AG04449 (cell line): ENCODE measurements at regions not wholly inside any gene's neighbourhood (a gene's known extent, or its start where the extent isn't known, plus 50 kb on each side); places are given as distances from the start of the nearest gene placed in this dataset.
"Not testable (repeated sequence)": the region's sequence is repeated elsewhere in the genome, so short reads cannot be mapped to it uniquely, and the experiment has no call there.

Experiments
- CTCF ChIA-PET: fragments of 350-600 bp; formaldehyde crosslinking; extraction: SDS; loops from one replicate; lab custom pipeline; 2021; ENCODE audit warnings: antibody characterized with exemption; lab: Yijun Ruan, JAX
- POLR2A ChIA-PET: fragments of 400-600, 350-600 bp; formaldehyde crosslinking; extraction: SDS; loops from one replicate; lab custom pipeline; 2020; ENCODE audit warnings: antibody characterized with exemption, inconsistent platforms; lab: Yijun Ruan, JAX
- DNase-seq: peaks from one replicate; pipeline ENCODE4 v3.0.0-alpha.2; 2010; ENCODE audit warnings: low read depth, low spot score
- H3K4me3 ChIP-seq: 2 replicates; pipeline ENCODE4 v1.5.1; 2011; ENCODE audit warnings: low read depth, mild to moderate bottlenecking, control low read depth, low read length
- TF ChIP-seq, protein P1 (sequence below): IDR thresholded peaks from one replicate; pipeline ENCODE4 v1.5.1; 2011; ENCODE audit warnings: mild to moderate bottlenecking, moderate library complexity, low read length, control low read depth, inconsistent platforms; ENCODE audit not compliant: insufficient read depth; ENCODE audit errors: missing control alignments

DNA sequence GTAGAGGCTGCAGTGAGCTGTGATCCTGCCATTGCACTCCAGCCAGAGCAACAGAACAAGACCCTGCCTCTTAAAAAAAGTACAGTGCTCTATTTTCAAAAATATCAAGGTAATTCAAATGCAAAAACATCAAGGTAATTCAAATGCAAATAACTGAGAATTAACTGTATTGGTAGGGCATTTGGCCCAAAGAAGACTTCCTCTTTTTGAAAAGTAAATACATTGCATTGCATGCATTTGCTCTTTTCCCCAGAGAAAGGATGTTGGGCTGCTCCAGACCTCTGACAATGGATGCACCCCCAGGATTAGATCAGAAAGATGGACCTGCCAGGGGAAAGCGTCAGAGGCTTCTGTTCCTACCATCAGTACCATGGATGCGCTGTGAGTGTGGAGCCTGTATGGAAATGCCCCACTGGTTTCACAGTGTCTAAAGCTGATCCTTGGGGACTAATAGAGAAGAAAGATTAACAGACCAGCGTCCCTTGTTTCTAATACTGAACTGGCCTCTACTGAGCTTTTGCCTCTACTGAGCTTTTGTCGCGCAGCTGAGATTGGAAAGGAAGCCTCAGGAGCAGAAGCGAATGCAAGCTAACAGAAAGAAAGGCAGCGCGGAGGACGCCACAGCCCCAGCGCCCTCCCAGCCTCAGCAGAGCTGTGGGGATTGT lies 93.5 kb upstream of the LYZL2 start:
- H3K4me3 ChIP-seq: no peak overlapping the region
- POLR2A ChIA-PET: no interaction called here
- no peak for DNase-seq
- TF ChIP-seq, protein P1, sequence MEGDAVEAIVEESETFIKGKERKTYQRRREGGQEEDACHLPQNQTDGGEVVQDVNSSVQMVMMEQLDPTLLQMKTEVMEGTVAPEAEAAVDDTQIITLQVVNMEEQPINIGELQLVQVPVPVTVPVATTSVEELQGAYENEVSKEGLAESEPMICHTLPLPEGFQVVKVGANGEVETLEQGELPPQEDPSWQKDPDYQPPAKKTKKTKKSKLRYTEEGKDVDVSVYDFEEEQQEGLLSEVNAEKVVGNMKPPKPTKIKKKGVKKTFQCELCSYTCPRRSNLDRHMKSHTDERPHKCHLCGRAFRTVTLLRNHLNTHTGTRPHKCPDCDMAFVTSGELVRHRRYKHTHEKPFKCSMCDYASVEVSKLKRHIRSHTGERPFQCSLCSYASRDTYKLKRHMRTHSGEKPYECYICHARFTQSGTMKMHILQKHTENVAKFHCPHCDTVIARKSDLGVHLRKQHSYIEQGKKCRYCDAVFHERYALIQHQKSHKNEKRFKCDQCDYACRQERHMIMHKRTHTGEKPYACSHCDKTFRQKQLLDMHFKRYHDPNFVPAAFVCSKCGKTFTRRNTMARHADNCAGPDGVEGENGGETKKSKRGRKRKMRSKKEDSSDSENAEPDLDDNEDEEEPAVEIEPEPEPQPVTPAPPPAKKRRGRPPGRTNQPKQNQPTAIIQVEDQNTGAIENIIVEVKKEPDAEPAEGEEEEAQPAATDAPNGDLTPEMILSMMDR: no peak
- CTCF ChIA-PET: interaction anchor here (1.2 to 2.1 kb wide), 2 partner anchors 36 to 52 kb away, joined by 3 to 11 read pairs; no protein-coding TSS in a partner anchor

GRCh38 chr10:30719832-30720231 lies 90.3 kb upstream of the LYZL2 start:
- no peak for DNase-seq
- POLR2A ChIA-PET: no interaction called here
- CTCF ChIA-PET: interaction anchor here (3.1 kb wide), 1 partner anchor 33 kb away, joined by 15 read pairs; no protein-coding TSS in a partner anchor
- no peak overlapping the region for H3K4me3 ChIP-seq
- TF ChIP-seq, protein P1: no peak

DNA sequence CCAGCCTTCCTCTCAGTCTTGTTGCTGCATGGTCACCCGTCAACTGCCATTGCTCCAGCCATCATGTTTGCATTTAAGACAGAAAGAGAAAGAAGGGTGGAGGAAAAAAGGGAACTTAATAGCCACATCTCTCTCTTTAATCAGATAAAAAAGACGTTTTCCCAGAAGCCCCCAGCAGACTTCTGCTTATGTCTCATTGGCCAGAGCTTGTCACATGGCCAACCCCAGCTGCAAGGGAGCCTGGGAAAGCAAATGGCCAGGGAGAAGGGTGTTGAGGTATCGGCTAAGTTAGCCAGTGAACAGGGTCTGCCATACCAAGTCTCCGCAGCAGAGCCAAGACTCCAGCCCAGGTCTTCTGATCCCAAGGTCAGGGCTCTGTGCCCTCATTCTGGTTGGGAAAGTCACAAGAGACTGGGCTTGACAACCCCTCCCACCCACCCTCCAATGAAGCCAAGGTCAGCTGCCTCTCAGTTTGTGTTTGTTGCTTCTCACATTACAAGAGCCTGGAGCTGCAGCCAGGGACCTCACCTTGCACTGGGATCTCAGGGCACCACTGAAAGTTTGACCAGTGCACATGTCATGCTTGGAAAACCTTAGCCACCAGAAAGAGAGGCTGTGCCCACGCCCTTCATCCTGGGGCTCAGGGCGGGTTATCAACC lies 80.3 kb upstream of the LYZL2 start:
- ChIA-PET POLR2A (no interaction called here), CTCF (no interaction called here)
- H3K4me3 ChIP-seq: no peak overlapping the region
- TF ChIP-seq, protein P1: no peak
- no peak for DNase-seq

DNA sequence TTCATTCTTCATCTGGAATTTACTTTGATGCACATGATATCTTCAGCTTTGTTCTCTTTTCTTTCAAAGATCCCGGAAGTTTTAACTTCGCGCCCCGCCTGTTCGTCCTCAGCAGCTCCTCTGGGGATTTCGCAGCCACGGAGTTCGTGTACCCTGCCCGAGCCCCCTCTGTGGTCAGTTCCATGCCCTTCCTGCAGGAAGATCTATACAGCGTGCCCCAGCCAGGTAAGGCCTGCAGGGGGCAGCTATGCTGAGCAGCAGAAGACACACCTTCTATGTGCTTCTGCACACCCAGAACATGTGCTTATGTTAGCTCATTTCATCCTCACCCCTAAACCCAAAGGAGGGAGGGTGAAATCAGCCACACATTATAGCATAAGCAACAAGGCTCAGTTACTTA lies 79.7 kb upstream of the LYZL2 start:
- ChIA-PET POLR2A (no interaction called here), CTCF (interaction anchor here (1.3 to 2.2 kb wide), 2 partner anchors 22 to 70 kb away, joined by 4 to 10 read pairs; no protein-coding TSS in a partner anchor)
- DNase-seq: no peak

GRCh38 chr10:30708234-30708633 lies 78.7 kb upstream of the LYZL2 start:
- ChIA-PET CTCF (interaction anchor here (0.6 to 2.2 kb wide), 4 partner anchors 12 to 69 kb away, joined by 3 to 10 read pairs (median 4); no protein-coding TSS in a partner anchor), POLR2A (no interaction called here)
- TF ChIP-seq, protein P1: no peak
- H3K4me3 ChIP-seq: no peak overlapping the region
- no peak for DNase-seq

More for the DNA sequence above, 79.7 kb upstream of the LYZL2 start:
- TF ChIP-seq, protein P1: no peak
- no peak overlapping the region for H3K4me3 ChIP-seq

DNA sequence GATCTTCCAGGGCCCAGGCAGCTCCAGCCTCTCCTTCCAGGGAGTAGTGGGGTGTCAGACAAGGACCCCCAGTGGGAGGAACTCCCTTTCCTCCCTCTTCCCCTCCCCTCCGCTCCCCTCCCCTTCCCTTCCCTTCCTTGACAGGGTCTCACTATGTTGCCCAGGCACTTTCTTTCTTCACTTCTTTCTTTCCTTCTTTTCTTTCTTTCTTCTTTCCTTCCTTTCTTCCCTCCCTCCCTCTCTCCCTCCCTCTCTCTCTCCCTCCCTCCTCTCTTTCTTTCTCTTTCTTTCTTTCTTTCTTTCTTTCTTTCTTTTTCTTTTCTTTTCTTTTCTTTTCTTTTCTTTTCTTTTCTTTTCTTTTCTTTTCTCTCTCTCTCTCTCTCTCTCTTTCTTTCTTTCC lies 76.6 kb upstream of the LYZL2 start:
- DNase-seq, H3K4me3 ChIP-seq, POLR2A ChIA-PET: not testable (repeated sequence)
- CTCF ChIA-PET: interaction anchor here (1.0 kb wide), 1 partner anchor 13 kb away, joined by 3 read pairs; no protein-coding TSS in a partner anchor
